Neural progenitor cell (in vitro differentiated cells): ENCODE measurements at regions not wholly inside any gene's neighbourhood (a gene's known extent, or its start where the extent isn't known, plus 50 kb on each side); places are given as distances from the start of the nearest gene placed in this dataset.

Experiments used
- DNase-seq: peaks from one replicate; pipeline ENCODE4 v3.0.0-alpha.2; 2016; ENCODE audit warnings: low spot score
- H2AFZ ChIP-seq: fragments of 200-600 bp; sonication (generic); replicated peaks from 2 replicates; pipeline ENCODE4 v1.6.1; 2016; ENCODE audit warnings: antibody characterized with exemption
- H3F3A ChIP-seq: fragments of 200-600 bp; sonication (generic); 2 replicates; pipeline ENCODE4 v1.6.1; 2016; ENCODE audit warnings: antibody characterized with exemption, low read depth
- H3K27ac ChIP-seq: fragments of 200-600 bp; sonication (generic); 2 replicates; pipeline ENCODE4 v1.5.1; 2016; ENCODE audit warnings: mild to moderate bottlenecking
- H3K27me3 ChIP-seq: fragments of 200-600 bp; sonication (generic); 2 replicates; pipeline ENCODE4 v1.6.1; 2016; ENCODE audit warnings: mild to moderate bottlenecking, moderate library complexity
- H3K36me3 ChIP-seq: fragments of 200-600 bp; sonication (generic); 2 replicates; pipeline ENCODE4 v1.5.1; 2016
- H3K4me1 ChIP-seq: fragments of 200-600 bp; sonication (generic); 2 replicates; pipeline ENCODE4 v1.6.1; 2016; ENCODE audit warnings: mixed run types
- H3K4me2 ChIP-seq: fragments of 200-600 bp; sonication (generic); 2 replicates; pipeline ENCODE4 v1.6.1; 2016
- H3K4me3 ChIP-seq: fragments of 200-600 bp; sonication (generic); 2 replicates; pipeline ENCODE4 v1.5.1; 2016
- H3K79me2 ChIP-seq: fragments of 200-600 bp; sonication (generic); 2 replicates; pipeline ENCODE4 v1.6.1; 2016; ENCODE audit warnings: low read depth
- H3K9ac ChIP-seq: fragments of 200-600 bp; sonication (generic); 2 replicates; pipeline ENCODE4 v1.6.1; 2016
- H3K9me3 ChIP-seq: fragments of 200-600 bp; sonication (generic); 2 replicates; pipeline ENCODE4 v1.5.1; 2016; ENCODE audit warnings: low read depth
- H4K20me1 ChIP-seq: fragments of 200-600 bp; sonication (generic); 2 replicates; pipeline ENCODE4 v1.6.1; 2016; ENCODE audit warnings: low read depth
- H3K27ac Mint-ChIP-seq: 3 replicates; pipeline ENCODE4 v1.8.0; 2021; ENCODE audit warnings: mixed read lengths
- H3K27me3 Mint-ChIP-seq: 2 replicates; pipeline ENCODE4 v1.8.0; 2022; ENCODE audit warnings: low read depth, mild to moderate bottlenecking, inconsistent platforms, moderate library complexity, mixed read lengths; ENCODE audit not compliant: insufficient read depth
- H3K36me3 Mint-ChIP-seq: 3 replicates; pipeline ENCODE4 v1.8.0; 2021; ENCODE audit warnings: mixed read lengths
- H3K4me1 Mint-ChIP-seq: 3 replicates; pipeline ENCODE4 v1.8.0; 2021; ENCODE audit warnings: mixed read lengths
- H3K4me3 Mint-ChIP-seq: 3 replicates; pipeline ENCODE4 v1.8.0; 2021; ENCODE audit warnings: mild to moderate bottlenecking, moderate library complexity, mixed read lengths
- H3K9me3 Mint-ChIP-seq: 3 replicates; pipeline ENCODE4 v1.8.0; 2020; ENCODE audit warnings: mixed read lengths
- CTCF ChIP-seq: fragments of 200-600 bp; sonication (generic); IDR thresholded peaks from 2 replicates; pipeline ENCODE4 v1.5.1; 2017; ENCODE audit warnings: antibody characterized with exemption, mild to moderate bottlenecking
- EZH2 ChIP-seq: fragments of 200-600 bp; sonication (generic); IDR thresholded peaks from 2 replicates; pipeline ENCODE4 v1.6.1; 2017; ENCODE audit warnings: antibody characterized with exemption, mild to moderate bottlenecking, moderate library complexity
- EZH2phosphoT487 ChIP-seq: fragments of 200-600 bp; sonication (generic); IDR thresholded peaks from 2 replicates; pipeline ENCODE4 v1.6.1; 2017; ENCODE audit warnings: antibody characterized with exemption

DNA sequence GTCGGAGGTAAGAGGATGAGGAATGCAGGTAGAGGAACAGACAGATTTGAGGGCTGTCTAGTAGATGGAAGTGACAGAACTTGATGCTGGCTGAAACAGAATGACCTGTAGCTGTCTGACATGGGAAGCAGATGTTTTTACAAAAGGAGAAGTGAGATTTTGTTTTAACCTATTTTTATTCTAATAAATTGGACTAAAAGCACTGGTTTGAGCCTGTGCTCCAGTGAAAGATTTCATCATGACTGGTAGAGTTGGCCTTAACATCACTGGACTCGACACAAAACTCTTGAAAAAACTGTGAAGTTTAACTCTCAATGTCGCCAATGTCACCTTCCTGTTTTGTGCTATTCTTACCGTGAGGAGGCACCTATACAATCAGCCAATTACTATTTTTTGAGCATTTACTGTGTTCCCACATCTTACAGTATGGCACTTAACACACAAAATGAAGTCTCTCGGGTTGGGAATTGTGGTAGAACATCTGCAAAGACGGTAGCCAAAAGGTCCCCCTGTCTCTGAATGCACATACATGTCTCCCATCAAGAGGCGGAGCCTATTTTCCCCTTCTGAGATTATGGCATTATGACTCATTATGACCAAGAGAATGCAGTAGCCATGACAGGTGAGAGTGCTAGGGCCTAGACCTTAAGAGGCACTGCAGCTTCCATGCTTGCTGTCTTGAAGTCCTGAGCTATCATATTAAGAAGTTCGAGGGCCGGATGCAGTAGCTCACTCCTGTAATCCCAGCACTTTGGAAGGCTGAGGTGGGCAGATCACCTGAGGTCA, 93.2 kb downstream of the FOXF2 start:
- no peaks in the 10 kb centered on the region for H3K4me1 ChIP-seq
- H4K20me1 ChIP-seq = no peaks in the 10 kb centered on the region
- Mint-ChIP-seq H3K27ac (no peak overlapping the region), H3K4me1 (peaks cover 27% of the 10 kb centered on the region), H3K27me3 (peaks cover 17% of the 10 kb centered on the region), H3K9me3 (no peaks in the 10 kb centered on the region), H3K4me3 (no peak overlapping the region), H3K36me3 (no peaks in the 10 kb centered on the region)
- no peaks in the 10 kb centered on the region for H3K27me3 ChIP-seq
- DNase-seq = no peak
- H3K79me2 ChIP-seq = no peaks in the 10 kb centered on the region
- no peak overlapping the region for H3K9ac ChIP-seq
- H3K9me3 ChIP-seq = no peaks in the 10 kb centered on the region
- H3K36me3 ChIP-seq = no peaks in the 10 kb centered on the region
- H3K27ac ChIP-seq = no peak overlapping the region
- no peak overlapping the region for H3K4me2 ChIP-seq
- H3F3A ChIP-seq = no peaks in the 10 kb centered on the region
- H2AFZ ChIP-seq = no peak overlapping the region
- TF ChIP-seq EZH2phosphoT487 (no peak), EZH2 (no peak), CTCF (no peak)
- no peak overlapping the region for H3K4me3 ChIP-seq

DNA sequence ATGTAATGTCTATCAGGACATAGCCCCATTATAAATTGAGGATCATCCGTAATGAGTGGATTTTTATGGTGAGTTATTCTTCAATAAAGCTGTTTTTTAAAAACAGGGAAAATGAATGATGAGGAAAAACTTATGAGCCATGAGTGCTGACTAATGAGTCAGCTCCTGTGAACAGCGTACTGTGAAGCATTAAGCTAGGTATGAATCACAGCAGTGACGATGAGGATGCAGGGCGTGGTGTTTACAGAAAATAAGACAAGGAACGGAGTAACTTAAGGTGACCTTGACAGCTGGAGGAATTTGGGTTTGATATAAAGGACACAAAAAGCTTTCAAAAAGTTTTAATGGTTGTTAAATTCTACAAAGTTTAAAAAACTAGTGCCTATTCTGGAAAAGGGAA, 96.3 kb downstream of the FOXF2 start:
- no peak for DNase-seq
- no peak overlapping the region for H3K27ac Mint-ChIP-seq

GRCh38 chr6:1486387-1486786, 97.0 kb downstream of the FOXF2 start:
- TF ChIP-seq EZH2phosphoT487 (no peak), EZH2 (no peak), CTCF (no peak)
- H3K27me3 ChIP-seq = no peaks in the 10 kb centered on the region
- no peak overlapping the region for H3K27ac Mint-ChIP-seq
- peaks cover 12% of the 10 kb centered on the region for H3K4me1 Mint-ChIP-seq
- H3K4me1 ChIP-seq = no peaks in the 10 kb centered on the region
- H3K4me2 ChIP-seq = no peak overlapping the region
- peaks cover 12% of the 10 kb centered on the region for H3K27me3 Mint-ChIP-seq
- H3K9me3 Mint-ChIP-seq = peaks cover 2% of the 10 kb centered on the region
- no peak for DNase-seq
- no peak overlapping the region for H3K27ac ChIP-seq
- no peak overlapping the region for H2AFZ ChIP-seq
- H3K79me2 ChIP-seq = no peaks in the 10 kb centered on the region
- H3K4me3 Mint-ChIP-seq = no peak overlapping the region
- H3K9ac ChIP-seq = no peak overlapping the region
- no peak overlapping the region for H3K4me3 ChIP-seq
- no peaks in the 10 kb centered on the region for H3F3A ChIP-seq
- H3K36me3 ChIP-seq = no peaks in the 10 kb centered on the region
- no peaks in the 10 kb centered on the region for H3K9me3 ChIP-seq
- no peaks in the 10 kb centered on the region for H4K20me1 ChIP-seq
- H3K36me3 Mint-ChIP-seq = no peaks in the 10 kb centered on the region

More for the DNA sequence above, 96.3 kb downstream of the FOXF2 start:
- Histone ChIP-seq H3K4me1 (no peaks in the 10 kb centered on the region), H3K4me2 (no peak overlapping the region), H3F3A (no peaks in the 10 kb centered on the region), H3K27ac (no peak overlapping the region), H2AFZ (no peak overlapping the region), H3K4me3 (no peak overlapping the region), H3K9me3 (no peaks in the 10 kb centered on the region), H4K20me1 (no peaks in the 10 kb centered on the region), H3K79me2 (no peaks in the 10 kb centered on the region), H3K9ac (no peak overlapping the region), H3K27me3 (no peaks in the 10 kb centered on the region), H3K36me3 (no peaks in the 10 kb centered on the region)
- TF ChIP-seq EZH2phosphoT487 = no peak
- no peak for TF ChIP-seq EZH2
- no peak for TF ChIP-seq CTCF
- H3K27me3 Mint-ChIP-seq = peaks cover 12% of the 10 kb centered on the region
- peaks cover 17% of the 10 kb centered on the region for H3K4me1 Mint-ChIP-seq
- H3K36me3 Mint-ChIP-seq = no peaks in the 10 kb centered on the region
- H3K4me3 Mint-ChIP-seq = no peak overlapping the region
- peaks cover 2% of the 10 kb centered on the region for H3K9me3 Mint-ChIP-seq
